C4-2B (cell line): ENCODE measurements at regions not wholly inside any gene's neighbourhood (a gene's known extent, or its start where the extent isn't known, plus 50 kb on each side); places are given as distances from the start of the nearest gene placed in this dataset.

Source experiments
- H3K27ac ChIP-seq: fragments of 450-650 bp; 2 replicates; pipeline ENCODE4 v1.5.1; 2017
- CTCF ChIP-seq: fragments of 450-650 bp; conservative IDR thresholded peaks from 2 replicates; pipeline ENCODE4 v1.5.1; 2017; ENCODE audit warnings: mild to moderate bottlenecking
- ZFX ChIP-seq: fragments of 450-650 bp; IDR thresholded peaks from 2 replicates; pipeline ENCODE4 v1.6.1; 2017

DNA sequence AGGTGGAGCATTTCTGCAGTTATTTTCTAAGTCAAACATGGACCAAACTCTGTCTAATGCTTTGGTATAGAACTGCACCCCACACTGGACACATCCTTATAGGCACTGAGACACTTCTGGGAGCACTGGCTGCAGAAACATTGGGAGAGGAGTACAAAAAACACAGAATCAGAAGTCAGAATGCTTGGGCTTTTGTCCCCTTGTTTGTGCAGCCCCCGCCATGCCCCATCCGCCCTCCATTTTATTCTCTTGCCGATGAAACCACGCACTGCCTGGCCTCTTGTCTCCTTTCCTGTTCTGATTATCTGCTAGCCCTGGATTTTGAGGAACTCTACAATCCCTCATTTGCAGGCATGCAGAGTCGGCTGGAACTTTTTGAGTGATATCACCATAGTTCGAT, 1201.2 kb downstream of the TBC1D22A start:
- H3K27ac ChIP-seq, result no peak overlapping the region
- no peak for TF ChIP-seq CTCF
- no peak for TF ChIP-seq ZFX

- TF ChIP-seq CTCF (no peak), ZFX (no peak)
- no peak overlapping the region for H3K27ac ChIP-seq
Observed at GRCh38 chr22:47957649-47958048, 1195.2 kb downstream of the TBC1D22A start.

GRCh38 chr22:47954107-47954506, 1191.7 kb downstream of the TBC1D22A start:
- no peak overlapping the region for H3K27ac ChIP-seq
- TF ChIP-seq CTCF, result no peak
- no peak for TF ChIP-seq ZFX

DNA sequence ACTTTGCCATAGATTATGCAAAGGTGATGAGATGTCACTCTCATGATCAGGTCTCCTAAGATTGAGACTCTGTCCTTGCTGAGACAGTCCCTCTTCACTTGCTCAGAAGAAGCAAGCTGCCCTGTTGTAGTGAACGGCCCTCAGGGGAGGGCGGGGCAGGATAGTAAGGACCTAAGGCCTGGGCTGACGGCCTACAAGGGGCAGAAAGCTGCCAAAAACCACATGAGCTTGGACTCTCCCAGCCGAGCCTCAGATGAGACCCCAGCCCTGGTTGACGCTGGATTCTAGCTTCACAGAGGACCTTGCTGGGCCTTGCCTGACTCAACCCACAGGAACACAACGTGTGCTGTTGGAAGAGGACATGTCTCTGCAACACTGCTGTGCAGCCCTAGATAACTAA, 1182.5 kb downstream of the TBC1D22A start:
- TF ChIP-seq ZFX, result no peak

GRCh38 chr22:47943729-47944700, 1181.6 kb downstream of the TBC1D22A start:
- no peak for TF ChIP-seq ZFX
- TF ChIP-seq CTCF, result no peak
- H3K27ac ChIP-seq, result no peak overlapping the region

More for the DNA sequence above, 1182.5 kb downstream of the TBC1D22A start:
- H3K27ac ChIP-seq, result no peak overlapping the region

DNA sequence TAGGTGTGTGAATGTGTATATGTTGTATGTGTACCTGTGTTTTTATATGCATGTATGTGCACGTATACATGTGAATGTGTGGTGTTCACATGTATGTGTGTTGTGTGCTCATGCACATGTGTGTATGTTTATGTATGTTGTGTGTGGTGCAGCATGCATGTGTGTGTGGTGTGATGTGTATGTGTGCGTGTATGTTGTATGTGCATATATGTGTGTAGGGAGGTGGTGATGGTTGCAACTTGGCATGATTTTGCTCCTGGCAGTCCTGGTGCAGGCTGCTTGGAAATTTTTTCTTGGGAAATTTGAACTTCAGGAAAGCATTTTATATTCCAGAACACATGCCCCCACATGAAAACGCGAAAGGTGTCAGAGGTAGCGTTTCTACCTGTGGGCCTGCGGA, 1177.8 kb downstream of the TBC1D22A start:
- H3K27ac ChIP-seq, result no peak overlapping the region
- TF ChIP-seq CTCF, result no peak
- TF ChIP-seq ZFX, result no peak

- TF ChIP-seq ZFX (no peak), CTCF (no peak)
- no peak overlapping the region for H3K27ac ChIP-seq
Observed at GRCh38 chr22:47933891-47934290, 1171.4 kb downstream of the TBC1D22A start.

DNA sequence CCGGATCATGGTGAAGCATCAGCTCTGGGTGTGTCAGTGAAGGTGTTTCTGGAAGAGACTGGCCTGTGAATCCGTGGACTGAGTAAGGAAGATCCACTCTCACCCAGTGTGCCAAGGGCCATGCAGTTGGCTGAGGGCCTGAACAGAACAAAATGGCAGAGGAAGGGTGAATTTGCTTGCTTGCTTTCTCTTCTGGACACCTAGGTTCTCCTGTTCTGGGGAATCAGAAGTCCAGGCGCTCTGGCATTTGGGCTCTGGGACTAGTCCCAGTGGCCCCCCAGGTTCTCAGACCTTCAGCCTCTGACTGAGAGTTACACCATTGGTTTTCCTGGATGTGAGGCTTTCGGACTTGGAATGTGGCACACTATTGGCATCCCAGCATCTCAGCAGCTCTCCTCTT, 1170.8 kb downstream of the TBC1D22A start:
- H3K27ac ChIP-seq, result no peak overlapping the region
- TF ChIP-seq ZFX, result no peak
- no peak for TF ChIP-seq CTCF
